Keratinocyte (primary cell): ENCODE measurements at regions not wholly inside any gene's neighbourhood (a gene's known extent, or its start where the extent isn't known, plus 50 kb on each side); places are given as distances from the start of the nearest gene placed in this dataset.

Experiments
- DNase-seq: peaks from one replicate; pipeline ENCODE4 v3.0.0-alpha.2; 2011; ENCODE audit warnings: low read depth, missing footprints, low spot score
- FAIRE-seq: peaks from 2 replicates; lab custom pipeline; 2011; peaks lifted over from hg19 to GRCh38; lab: Jason Lieb, UNC
- H2AFZ ChIP-seq: 2 replicates; pipeline ENCODE4 v1.6.0; 2012; ENCODE audit warnings: low read length, control low read depth, inconsistent platforms; ENCODE audit not compliant: control insufficient read depth
- H3K27ac ChIP-seq: 2 replicates; pipeline ENCODE4 v1.5.1; 2011; ENCODE audit warnings: low read length; ENCODE audit not compliant: control insufficient read depth, insufficient read depth
- H3K27me3 ChIP-seq: 3 replicates; pipeline ENCODE4 v1.6.0; 2011; ENCODE audit warnings: low read length; ENCODE audit not compliant: control insufficient read depth, insufficient read depth; ENCODE audit errors: extremely low read depth
- H3K36me3 ChIP-seq, 2 experiments: 2 replicates in 1 of 2; 3 replicates in 1 of 2; pipeline ENCODE4 v1.5.1; 2011; ENCODE audit warnings: low read length in 2 of 2, mild to moderate bottlenecking in 1 of 2; ENCODE audit not compliant: control insufficient read depth in 2 of 2, insufficient read depth in 2 of 2; ENCODE audit errors: extremely low read depth in 1 of 2
- H3K4me1 ChIP-seq: 3 replicates; pipeline ENCODE4 v1.5.1; 2011; ENCODE audit warnings: low read length; ENCODE audit not compliant: control insufficient read depth, insufficient read depth; ENCODE audit errors: extremely low read depth
- H3K4me2 ChIP-seq: 3 replicates; pipeline ENCODE4 v1.6.0; 2011; ENCODE audit warnings: low read depth, low read length; ENCODE audit not compliant: control insufficient read depth, insufficient read depth; ENCODE audit errors: extremely low read depth
- H3K4me3 ChIP-seq, 3 experiments: fragments of 200-600 bp in 1 of 3; sonication (generic) in 1 of 3; 2 replicates in 2 of 3; 3 replicates in 1 of 3; pipeline ENCODE4 v1.5.1; 2011 to 2016; ENCODE audit warnings: low read length in 3 of 3, mild to moderate bottlenecking in 3 of 3, control low read depth in 2 of 3, inconsistent platforms in 1 of 3, low read depth in 1 of 3, mixed read lengths in 1 of 3, mixed run types in 1 of 3, moderate library complexity in 1 of 3; ENCODE audit not compliant: control insufficient read depth in 2 of 3, insufficient read depth in 2 of 3; ENCODE audit errors: extremely low read depth in 1 of 3
- H3K79me2 ChIP-seq: 2 replicates; pipeline ENCODE4 v1.6.0; 2012; ENCODE audit warnings: low read length; ENCODE audit not compliant: control insufficient read depth, insufficient read depth
- H3K9ac ChIP-seq: 3 replicates; pipeline ENCODE4 v1.6.0; 2011; ENCODE audit warnings: low read length; ENCODE audit not compliant: control insufficient read depth, insufficient read depth; ENCODE audit errors: extremely low read depth
- H3K9me1 ChIP-seq: 3 replicates; pipeline ENCODE4 v1.6.0; 2011; ENCODE audit warnings: low read length; ENCODE audit not compliant: control insufficient read depth, insufficient read depth; ENCODE audit errors: extremely low read depth
- H3K9me3 ChIP-seq: 2 replicates; pipeline ENCODE4 v1.5.1; 2012; ENCODE audit warnings: low read depth, low read length; ENCODE audit not compliant: control insufficient read depth
- H4K20me1 ChIP-seq: 3 replicates; pipeline ENCODE4 v1.6.0; 2011; ENCODE audit warnings: low read length; ENCODE audit not compliant: control insufficient read depth, insufficient read depth; ENCODE audit errors: extremely low read depth
- CTCF ChIP-seq, 3 experiments: IDR thresholded peaks in 1 of 3; conservative IDR thresholded peaks in 1 of 3; optimal IDR thresholded peaks in 1 of 3; 2 replicates in 2 of 3; 3 replicates in 1 of 3; pipeline versions ENCODE3 to v1.5.1; 2011; ENCODE audit warnings: low read length in 3 of 3, mild to moderate bottlenecking in 3 of 3, moderate library complexity in 2 of 3, control low read depth in 1 of 3, inconsistent platforms in 1 of 3; ENCODE audit not compliant: insufficient read depth in 2 of 3; ENCODE audit errors: extremely low read depth in 1 of 3
- EZH2 ChIP-seq: IDR thresholded peaks from one replicate; pipeline ENCODE4 v1.6.1; 2012; ENCODE audit warnings: inconsistent platforms, mild to moderate bottlenecking, low read length, moderate library complexity
- dilution Hi-C: fragments of 300-500 bp; cut with MboI; formaldehyde crosslinking; loops from one replicate; pipeline ENCODE4 v1.7.0; 2020; ENCODE audit warnings: low sequenced_read_pairs; ENCODE audit not compliant: extremely low pct_ligation_motif_present

DNA sequence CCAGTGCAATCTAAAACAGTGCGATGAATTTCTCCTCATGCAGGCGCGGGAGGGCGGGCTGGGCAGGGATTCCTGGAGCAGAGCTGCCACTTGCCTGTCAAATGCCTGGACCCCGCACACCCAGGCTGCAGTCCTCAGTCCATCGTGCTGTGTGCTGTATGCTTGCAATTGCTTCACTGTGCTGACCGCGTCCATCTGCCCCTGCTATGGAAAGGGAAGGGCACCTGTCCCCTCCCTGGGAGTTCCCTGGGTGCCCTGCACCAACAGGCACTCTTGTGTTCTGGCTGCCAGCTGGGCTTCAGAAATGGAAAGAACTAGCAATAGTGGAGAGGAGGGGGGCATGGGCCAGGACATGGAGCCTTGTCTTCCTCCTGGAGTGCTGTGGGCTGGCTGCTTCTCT, 185.4 kb upstream of the B3GAT1 start:
- Histone ChIP-seq H3K4me1 (no peaks in the 10 kb centered on the region), H2AFZ (no peak overlapping the region), H3K4me2 (no peak overlapping the region), H3K79me2 (no peaks in the 10 kb centered on the region), H3K36me3 (no peaks in the 10 kb centered on the region), H4K20me1 (no peaks in the 10 kb centered on the region), H3K27ac (no peak overlapping the region), H3K27me3 (no peaks in the 10 kb centered on the region), H3K9me1 (no peaks in the 10 kb centered on the region), H3K4me3 (no peak overlapping the region), H3K9ac (no peak overlapping the region), H3K9me3 (no peaks in the 10 kb centered on the region)
- TF ChIP-seq EZH2 (no peak), CTCF (optimal IDR thresholded peaks at IDR 0.05 in 1 of 3, IDR thresholded peaks at IDR 0.05 in 1 of 3, conservative IDR thresholded peaks at IDR 0.05 in 1 of 3; ENCODE audit: extremely low read depth in 1 of 3, insufficient read depth in 2 of 3, low read length in 3 of 3) (no peak)
- dilution Hi-C loops: no loop called here
- DNase-seq: no peak
- FAIRE-seq: no peak

GRCh38 chr11:134596404-134596803, 184.4 kb upstream of the B3GAT1 start:
- FAIRE-seq (no peak), DNase-seq (no peak)
- H3K4me3 ChIP-seq: no peak overlapping the region
- H2AFZ ChIP-seq: no peak overlapping the region
- no peak overlapping the region for H3K9ac ChIP-seq
- no peaks in the 10 kb centered on the region for H3K36me3 ChIP-seq
- no peaks in the 10 kb centered on the region for H3K4me1 ChIP-seq
- TF ChIP-seq CTCF (optimal IDR thresholded peaks at IDR 0.05 in 1 of 3, IDR thresholded peaks at IDR 0.05 in 1 of 3, conservative IDR thresholded peaks at IDR 0.05 in 1 of 3; ENCODE audit: extremely low read depth in 1 of 3, insufficient read depth in 2 of 3, low read length in 3 of 3) (no peak), EZH2 (no peak)
- no peaks in the 10 kb centered on the region for H3K79me2 ChIP-seq
- no peaks in the 10 kb centered on the region for H3K27me3 ChIP-seq
- no peaks in the 10 kb centered on the region for H4K20me1 ChIP-seq
- no peak overlapping the region for H3K27ac ChIP-seq
- H3K9me1 ChIP-seq: no peaks in the 10 kb centered on the region
- H3K9me3 ChIP-seq: no peaks in the 10 kb centered on the region
- H3K4me2 ChIP-seq: no peak overlapping the region
- dilution Hi-C loops: no loop called here
